Natural killer cell (primary cell): ENCODE measurements at regions not wholly inside any gene's neighbourhood (a gene's known extent, or its start where the extent isn't known, plus 50 kb on each side); places are given as distances from the start of the nearest gene placed in this dataset.

Experiments used
- ATAC-seq, 3 donors: fragments of 150-1000 bp in 2 of 3; fragments of 200-7000 bp in 1 of 3; cut with Tn5 transposase; 1 replicate in 1 of 3; 2 replicates in 2 of 3; pipeline ENCODE4 v1.10.0; 2021; ENCODE audit warnings: mild to moderate bottlenecking in 2 of 3, moderate library complexity in 2 of 3
- DNase-seq, 2 donors: peaks; one replicate each; pipeline versions ENCODE4 v3.0.0 to v3.0.0-alpha.2; 2013 to 2021; ENCODE audit warnings: mixed read lengths in 1 of 2
- H3K27ac ChIP-seq: one replicate; pipeline ENCODE4 v1.5.1; 2013; ENCODE audit warnings: mild to moderate bottlenecking, low read length
- H3K27me3 ChIP-seq: one replicate; pipeline ENCODE4 v1.6.1; 2013; ENCODE audit warnings: low read length; ENCODE audit not compliant: control insufficient read depth, insufficient read depth
- H3K36me3 ChIP-seq: one replicate; pipeline ENCODE4 v1.6.1; 2013; ENCODE audit warnings: low read length; ENCODE audit not compliant: control insufficient read depth, insufficient read depth
- H3K4me1 ChIP-seq: one replicate; pipeline ENCODE4 v1.6.1; 2013; ENCODE audit warnings: low read length; ENCODE audit not compliant: control insufficient read depth, insufficient read depth
- H3K4me3 ChIP-seq: one replicate; pipeline ENCODE4 v1.5.1; 2013; ENCODE audit warnings: low read length
- H3K9me3 ChIP-seq: one replicate; pipeline ENCODE4 v1.6.1; 2013; ENCODE audit warnings: low read length; ENCODE audit not compliant: control insufficient read depth, insufficient read depth
- H3K27ac Mint-ChIP-seq, 2 donors: one replicate each; pipeline ENCODE4 v1.8.0; 2022; ENCODE audit warnings: mild to moderate bottlenecking in 2 of 2, mixed read lengths in 2 of 2, moderate library complexity in 1 of 2
- H3K27me3 Mint-ChIP-seq, 2 donors: one replicate each; pipeline ENCODE4 v1.8.0; 2022; ENCODE audit warnings: low read depth in 2 of 2, mixed read lengths in 2 of 2
- H3K36me3 Mint-ChIP-seq: one replicate; pipeline ENCODE4 v1.8.0; 2022; ENCODE audit warnings: mixed read lengths
- H3K4me1 Mint-ChIP-seq, 2 donors: one replicate each; pipeline ENCODE4 v1.8.0; 2022; ENCODE audit warnings: mixed read lengths in 2 of 2
- H3K4me3 Mint-ChIP-seq: one replicate; pipeline ENCODE4 v1.8.0; 2022; ENCODE audit warnings: mild to moderate bottlenecking, moderate library complexity, mixed read lengths
- H3K9me3 Mint-ChIP-seq, 2 donors: one replicate each; pipeline ENCODE4 v1.8.0; 2022; ENCODE audit warnings: mixed read lengths in 2 of 2
- CTCF ChIP-seq: fragments of 200-600 bp; IDR thresholded peaks from one replicate; pipeline ENCODE4 v1.8.0; 2022; ENCODE audit warnings: antibody characterized with exemption
- WGBS: methylation state at CpG from one replicate; pipeline ENCODE4 v1.1.7; 2013; ENCODE audit warnings: missing lambda C conversion rate; ENCODE audit not compliant: insufficient coverage; 5-methylcytosine and 5-hydroxymethylcytosine counted together
- intact Hi-C: fragments of 100-400 bp; cut with micrococcal nuclease; formaldehyde crosslinking; loops from one replicate; pipeline ENCODE4 v1.14.2; 2022

- DNase-seq (no peak), ATAC-seq (no peak)
- Histone ChIP-seq H3K27me3 (no peaks in the 10 kb centered on the region), H3K36me3 (no peaks in the 10 kb centered on the region), H3K4me3 (no peak overlapping the region), H3K9me3 (no peaks in the 10 kb centered on the region), H3K4me1 (no peaks in the 10 kb centered on the region), H3K27ac (no peak overlapping the region)
- no peak for TF ChIP-seq CTCF
- H3K36me3 Mint-ChIP-seq: no peaks in the 10 kb centered on the region
- H3K4me3 Mint-ChIP-seq: no peak overlapping the region
- peaks cover 10 to 14% of the 10 kb centered on the region in 2 donors for H3K9me3 Mint-ChIP-seq
- intact Hi-C loops: no loop called here
- H3K27me3 Mint-ChIP-seq: no peaks in the 10 kb centered on the region
- H3K4me1 Mint-ChIP-seq: no peaks in the 10 kb centered on the region
- H3K27ac Mint-ChIP-seq: no peak overlapping the region
Observed at GRCh38 chr11:29305456-29306232, 711.2 kb downstream of the KCNA4 start.

- no peak overlapping the region for H3K27ac Mint-ChIP-seq
- Histone ChIP-seq H3K4me3 (no peak overlapping the region), H3K9me3 (no peaks in the 10 kb centered on the region), H3K27ac (no peak overlapping the region), H3K27me3 (no peaks in the 10 kb centered on the region), H3K36me3 (no peaks in the 10 kb centered on the region), H3K4me1 (no peaks in the 10 kb centered on the region)
- H3K9me3 Mint-ChIP-seq: peaks cover 9 to 17% of the 10 kb centered on the region in 2 donors
- no peaks in the 10 kb centered on the region for H3K27me3 Mint-ChIP-seq
- ATAC-seq: no peak
- no peak overlapping the region for H3K4me3 Mint-ChIP-seq
- no peak for DNase-seq
- no peaks in the 10 kb centered on the region for H3K4me1 Mint-ChIP-seq
- H3K36me3 Mint-ChIP-seq: no peaks in the 10 kb centered on the region
- intact Hi-C loops: no loop called here
- 78% methylated on average over 2 of the region's 3 CpGs for WGBS
- TF ChIP-seq CTCF: no peak
Observed at GRCh38 chr11:29300420-29300819, 716.4 kb downstream of the KCNA4 start.

DNA sequence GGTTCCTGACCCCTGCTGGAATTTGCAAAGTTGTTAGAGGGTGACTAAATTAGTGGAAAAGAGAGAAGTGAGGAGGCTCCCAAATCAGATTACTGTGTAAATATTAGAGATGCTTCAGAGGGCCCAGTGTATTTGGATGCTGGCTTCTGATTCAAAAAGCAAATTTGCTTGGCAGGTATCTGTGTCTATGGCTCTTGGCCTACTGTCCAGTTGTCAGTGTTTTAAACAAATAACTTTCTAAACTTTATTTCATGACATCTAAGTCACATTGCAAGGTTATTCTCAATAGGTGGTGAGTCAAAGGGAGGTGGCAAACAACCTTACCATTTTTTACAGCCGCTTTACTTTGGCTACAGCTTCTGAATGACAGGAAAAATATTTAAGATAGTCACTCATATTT, 720.1 kb downstream of the KCNA4 start:
- intact Hi-C loops: no loop called here
- H3K27ac ChIP-seq: no peak overlapping the region
- no peak overlapping the region for H3K4me3 ChIP-seq
- H3K9me3 ChIP-seq: no peaks in the 10 kb centered on the region
- H3K27me3 ChIP-seq: no peaks in the 10 kb centered on the region
- no CpG with 5 or more reads among the region's 1 CpG for WGBS
- TF ChIP-seq CTCF: no peak
- Mint-ChIP-seq H3K36me3 (no peaks in the 10 kb centered on the region), H3K27ac (no peak overlapping the region), H3K4me1 (no peaks in the 10 kb centered on the region), H3K27me3 (no peaks in the 10 kb centered on the region), H3K4me3 (no peak overlapping the region), H3K9me3 (peaks cover 9 to 13% of the 10 kb centered on the region in 2 donors)
- H3K4me1 ChIP-seq: no peaks in the 10 kb centered on the region
- DNase-seq: no peak
- H3K36me3 ChIP-seq: no peaks in the 10 kb centered on the region
- no peak for ATAC-seq

GRCh38 chr11:29293825-29294224, 723.0 kb downstream of the KCNA4 start:
- no peak for TF ChIP-seq CTCF
- peaks cover 6 to 9% of the 10 kb centered on the region in 2 donors for H3K9me3 Mint-ChIP-seq
- Histone ChIP-seq H3K36me3 (no peaks in the 10 kb centered on the region), H3K4me3 (no peak overlapping the region), H3K9me3 (no peaks in the 10 kb centered on the region), H3K27ac (no peak overlapping the region), H3K27me3 (no peaks in the 10 kb centered on the region), H3K4me1 (no peaks in the 10 kb centered on the region)
- ATAC-seq (no peak), DNase-seq (no peak)
- H3K27me3 Mint-ChIP-seq: no peaks in the 10 kb centered on the region
- intact Hi-C loops: no loop called here
- 57% methylated on average over 3 of the region's 3 CpGs for WGBS
- H3K4me3 Mint-ChIP-seq: no peak overlapping the region
- H3K36me3 Mint-ChIP-seq: no peaks in the 10 kb centered on the region
- no peak overlapping the region for H3K27ac Mint-ChIP-seq
- no peaks in the 10 kb centered on the region for H3K4me1 Mint-ChIP-seq
